ENCODE measurements at regions not wholly inside any gene's neighbourhood (a gene's known extent, or its start where the extent isn't known, plus 50 kb on each side); places are given as distances from the start of the nearest gene placed in this dataset.

GRCh38 chr1:59026472-59026948 is 242.7 kb upstream of the JUN start (continued):
- no peak for TF ChIP-seq POLR2AphosphoS2 (IDR thresholded peaks at IDR 0.05; ENCODE audit: low read length)
- TF ChIP-seq YBX1 (IDR thresholded peaks at IDR 0.05): no peak
- TF ChIP-seq MYC (IDR thresholded peaks at IDR 0.05; ENCODE audit: low read depth, low read length): no peak
- no peak for TF ChIP-seq MYC (CRISPR knock-in tag; IDR thresholded peaks at IDR 0.05; ENCODE audit: borderline replicate concordance, low read depth)
- TF ChIP-seq PHTF2 (CRISPR knock-in tag; IDR thresholded peaks at IDR 0.05): no peak
- 0 out of 2 replicates have a peak, but pooled peaks have one; percentile 13 for TF ChIP-seq TAL1 (IDR thresholded peaks at IDR 0.05)
- no peak for TF ChIP-seq ZBTB33 (CRISPR knock-in tag; IDR thresholded peaks at IDR 0.05)
- no peak for TF ChIP-seq TFE3 (CRISPR knock-in tag; IDR thresholded peaks at IDR 0.05)
- TF ChIP-seq ZNF408 (CRISPR knock-in tag; IDR thresholded peaks at IDR 0.05; ENCODE audit: low read depth): no peak
- TF ChIP-seq ZBTB2 (IDR thresholded peaks at IDR 0.05): no peak
- no peak for TF ChIP-seq ZNF316 (IDR thresholded peaks at IDR 0.05)
- no peak for TF ChIP-seq MLX (CRISPR knock-in tag; conservative IDR thresholded peaks at IDR 0.05)
- no peak for TF ChIP-seq ZNF384 (IDR thresholded peaks at IDR 0.05; ENCODE audit: low read depth, low read length)
- no peak for TF ChIP-seq HDAC8 (tag; IDR thresholded peaks at IDR 0.05)
- TF ChIP-seq GATAD2B (IDR thresholded peaks at IDR 0.05; ENCODE audit: borderline replicate concordance): no peak
- TF ChIP-seq TEAD4 (IDR thresholded peaks at IDR 0.05; ENCODE audit: low read length): peak; percentile 27; the same call in 1 of the 2 replicates
- no peak for TF ChIP-seq TEAD4 (CRISPR knock-in tag; IDR thresholded peaks at IDR 0.05; ENCODE audit: borderline replicate concordance)
- no peak for TF ChIP-seq ZNF695 (CRISPR knock-in tag; IDR thresholded peaks at IDR 0.05)
- no peak for TF ChIP-seq JUN (IDR thresholded peaks at IDR 0.05; ENCODE audit: borderline replicate concordance, low read depth, low read length)
- TF ChIP-seq JUN (CRISPR knock-in tag; IDR thresholded peaks at IDR 0.05; ENCODE audit: borderline replicate concordance): no peak
- no peak for TF ChIP-seq SNIP1 (IDR thresholded peaks at IDR 0.05; ENCODE audit: low read depth)
- TF ChIP-seq PRDM10 (IDR thresholded peaks at IDR 0.05; ENCODE audit: partially characterized antibody): no peak
